NCI-H1436 (cell line): ENCODE measurements at regions not wholly inside any gene's neighbourhood (a gene's known extent, or its start where the extent isn't known, plus 50 kb on each side); places are given as distances from the start of the nearest gene placed in this dataset.

ENCODE experiments used
- DNase-seq: peaks from one replicate; lab custom pipeline; 2025; lab: John Stamatoyannopoulos, UW

DNA sequence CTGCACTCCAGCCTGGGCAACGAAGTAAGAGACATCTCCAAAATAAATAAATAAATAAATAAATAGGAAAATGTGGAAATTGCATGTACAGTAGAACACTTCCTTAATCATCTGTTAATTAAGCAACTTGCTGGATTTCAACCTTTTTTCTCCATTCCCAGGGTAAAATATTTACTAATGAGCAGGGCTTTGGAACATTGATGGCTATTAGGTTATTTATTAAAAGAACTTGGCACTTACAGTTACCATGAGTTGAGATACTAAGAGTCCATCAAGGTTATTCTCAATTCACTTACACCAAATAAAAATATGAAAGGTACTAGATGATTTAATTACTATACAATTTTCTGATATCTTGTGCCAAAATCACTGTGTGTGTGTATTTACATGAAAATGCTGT, 607.1 kb downstream of the PCDH18 start:
- no peak for DNase-seq

DNA sequence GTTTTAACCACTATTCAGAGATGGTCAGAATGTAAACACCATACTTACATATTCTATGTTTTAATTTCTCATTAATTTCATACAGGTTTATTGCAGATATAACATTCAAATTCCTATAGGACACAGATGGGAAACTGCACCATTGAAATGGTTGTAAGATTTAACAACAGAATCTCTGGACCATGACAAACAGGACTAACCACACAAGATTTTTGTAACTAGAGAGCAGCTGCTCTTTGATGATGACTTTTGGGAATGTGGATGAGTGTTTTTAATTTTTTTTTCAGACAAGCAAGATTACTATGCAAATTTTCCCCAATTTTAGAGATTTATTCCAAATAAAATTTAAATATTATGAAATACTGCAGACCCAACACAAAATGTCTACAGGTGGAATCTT, 610.2 kb downstream of the PCDH18 start:
- no peak for DNase-seq

DNA sequence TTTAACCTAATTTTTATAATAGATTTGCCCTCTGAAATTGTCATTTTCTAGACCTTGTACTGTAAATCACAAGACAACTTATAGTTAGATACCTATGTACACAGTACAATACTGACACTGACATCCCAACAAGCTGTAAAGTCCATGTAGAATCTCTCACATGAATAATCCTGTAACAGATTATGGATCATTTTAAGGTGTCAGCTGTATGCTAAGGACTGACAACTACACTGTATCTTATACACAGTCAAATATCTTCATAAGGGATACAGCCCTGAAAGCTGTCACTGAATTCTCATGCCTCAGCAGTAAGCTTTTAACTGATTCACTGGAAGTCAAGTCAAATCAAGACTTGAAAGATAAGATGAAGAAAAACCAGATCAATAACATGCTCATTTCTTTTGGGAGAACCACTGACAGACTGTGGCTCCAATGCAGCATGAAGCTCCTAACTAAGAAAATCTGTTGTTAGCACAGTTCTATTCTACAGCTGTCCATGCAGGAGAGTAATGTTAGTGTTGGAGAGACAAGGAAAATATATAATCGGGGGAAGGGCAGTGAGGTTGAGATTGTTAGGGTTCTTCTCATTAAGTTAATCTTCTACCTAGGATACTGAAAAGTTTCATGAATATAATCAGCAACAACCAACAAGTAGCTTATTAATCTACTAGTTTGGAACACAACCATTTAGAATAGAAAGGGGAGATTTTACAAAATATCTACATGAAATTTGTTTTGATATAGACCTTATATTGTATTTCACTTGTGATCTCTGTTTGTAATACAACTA, 612.0 kb downstream of the PCDH18 start:
- DNase-seq, result no peak

DNA sequence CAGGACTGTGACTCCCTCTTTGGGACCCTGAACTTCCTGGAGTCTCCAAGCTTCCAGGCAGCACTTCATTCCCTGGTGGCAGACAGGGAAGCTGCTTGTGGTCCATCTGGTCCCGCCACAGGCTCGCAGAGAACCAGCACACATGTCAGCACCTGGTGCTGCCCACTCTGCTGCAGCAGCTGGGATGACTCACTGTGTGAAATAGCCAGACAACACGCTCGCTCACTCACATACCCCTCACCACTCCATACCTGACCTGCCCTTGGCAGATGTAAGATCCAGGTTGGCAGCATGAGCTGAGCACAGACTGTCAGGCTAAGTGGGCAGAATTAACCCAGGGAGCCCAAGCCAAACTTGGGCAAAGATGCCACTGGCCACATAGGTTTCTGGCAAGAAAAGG, 613.5 kb downstream of the PCDH18 start:
- no peak for DNase-seq

DNA sequence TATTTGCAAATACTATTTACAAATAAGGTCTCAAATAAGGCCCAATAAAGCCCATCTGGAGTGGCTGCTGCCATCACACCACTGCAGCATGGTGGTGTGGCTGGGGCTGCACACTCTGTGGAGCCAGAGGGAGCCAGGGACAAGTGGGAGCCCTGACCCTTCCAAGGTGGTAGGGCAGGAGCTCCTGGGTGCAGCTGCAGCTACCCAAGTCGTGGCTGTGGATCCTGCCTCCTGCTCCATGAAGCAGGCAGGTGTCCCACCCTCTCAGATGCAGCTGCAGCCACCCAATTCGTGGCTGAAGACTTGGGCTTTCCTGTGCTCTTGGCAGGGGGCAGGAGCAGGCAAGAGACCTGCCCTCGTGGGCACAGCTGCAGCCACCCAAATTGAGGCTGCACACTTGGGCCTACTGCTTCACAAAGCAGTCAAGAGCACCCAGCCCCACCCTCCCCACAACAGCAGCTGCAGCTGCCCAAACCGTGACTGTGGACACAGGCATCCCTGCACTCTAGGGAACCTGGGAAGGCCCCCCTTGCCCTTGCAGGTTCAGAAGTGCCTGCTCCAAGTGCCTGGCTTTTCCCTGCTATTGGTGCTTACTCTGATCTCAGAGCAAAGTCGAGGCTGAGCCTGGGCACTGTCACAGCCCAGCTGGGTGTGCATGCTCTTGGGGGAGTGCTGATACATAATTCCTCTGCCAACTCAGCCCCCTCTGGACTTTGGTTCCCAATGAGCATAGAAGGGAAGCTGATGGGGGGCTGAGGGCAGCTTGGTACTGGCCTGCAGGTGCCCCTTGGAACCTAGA, 614.8 kb downstream of the PCDH18 start:
- no peak for DNase-seq

DNA sequence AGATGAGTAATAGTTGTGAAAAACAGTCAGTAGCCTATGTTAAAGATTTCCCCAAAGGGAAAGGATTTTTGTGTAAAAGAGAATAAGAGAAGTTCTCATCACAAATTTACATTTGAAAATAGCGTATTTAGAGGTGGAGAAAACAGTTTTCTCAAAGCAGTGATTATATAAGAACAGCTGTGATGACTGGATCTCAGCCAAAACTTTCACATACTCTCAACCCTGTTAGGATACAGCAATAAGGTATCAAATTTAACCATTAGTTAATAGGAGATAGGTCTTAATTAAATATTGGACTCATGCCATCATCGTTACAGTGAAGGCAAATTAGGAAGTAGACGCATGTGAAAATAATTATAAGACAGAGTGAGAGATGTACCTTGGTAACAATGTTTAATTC, 622.7 kb downstream of the PCDH18 start:
- peak; percentile 36 for DNase-seq

DNA sequence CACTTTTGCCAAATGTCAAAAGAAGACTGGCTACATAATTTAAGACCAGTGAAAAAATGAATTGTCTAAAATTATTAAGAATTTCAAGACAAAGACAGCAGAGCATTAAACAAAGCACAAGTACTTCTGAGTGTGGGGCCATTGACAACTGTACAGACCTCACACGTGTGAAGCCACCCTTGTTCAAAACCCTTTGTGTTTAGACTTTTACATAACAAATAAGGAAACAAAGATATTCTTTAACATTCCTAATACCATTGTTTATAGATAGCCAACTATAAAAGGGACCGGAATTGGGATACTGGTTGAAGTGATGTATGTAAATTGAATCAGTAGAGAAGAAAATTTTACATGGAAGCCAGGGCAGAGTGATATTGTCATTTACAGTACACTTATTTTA, 624.2 kb downstream of the PCDH18 start:
- DNase-seq, result no peak

DNA sequence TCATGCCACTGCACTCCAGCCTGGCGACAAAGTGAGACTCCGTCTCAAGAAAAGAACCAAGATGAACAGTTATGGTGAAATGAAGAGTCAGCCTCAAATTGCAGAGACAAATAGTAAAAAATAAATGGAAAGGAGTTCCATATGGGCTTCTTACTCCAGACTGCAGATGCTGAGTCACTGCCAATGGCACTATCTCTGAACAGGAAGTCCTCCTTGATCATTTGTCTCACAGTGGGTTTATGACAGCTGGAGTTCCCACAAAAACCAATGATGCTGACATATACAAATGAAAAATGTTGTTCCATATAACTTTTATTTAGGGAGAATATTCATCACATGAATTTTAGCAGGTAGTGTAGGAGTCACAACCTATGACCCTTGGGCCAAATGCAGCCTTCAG, 631.6 kb downstream of the PCDH18 start:
- no peak for DNase-seq

DNA sequence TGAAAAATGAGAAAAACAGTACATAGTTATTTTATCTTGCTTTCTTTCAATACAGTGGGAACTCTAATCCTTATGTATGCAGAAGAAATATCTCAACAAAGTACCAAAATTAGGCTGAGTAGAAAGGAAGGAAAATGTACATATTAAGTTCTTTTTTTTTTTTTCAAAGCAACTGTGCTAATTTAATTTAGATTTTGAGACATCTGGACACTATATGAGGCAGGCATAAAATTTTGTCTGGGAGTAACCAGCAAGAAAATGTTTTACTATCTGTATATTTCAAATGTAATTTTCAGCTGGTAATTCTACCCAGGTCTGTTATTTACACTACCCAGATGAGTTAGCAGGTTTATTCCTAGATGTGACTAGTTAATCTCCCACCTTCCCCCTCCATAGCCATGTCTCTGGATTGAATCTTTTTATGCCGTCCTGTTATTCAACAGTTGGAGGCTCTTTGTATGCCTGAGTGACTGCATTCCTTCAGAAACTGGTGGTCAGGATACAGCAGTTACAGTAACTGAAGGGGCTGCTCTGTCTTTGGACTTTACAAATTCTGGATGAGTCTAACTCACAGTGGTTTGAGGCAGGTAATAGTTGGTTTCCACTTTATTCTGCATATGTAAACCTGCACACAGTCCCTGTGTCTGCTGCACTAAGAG, 633.6 kb downstream of the PCDH18 start:
- DNase-seq, result no peak

DNA sequence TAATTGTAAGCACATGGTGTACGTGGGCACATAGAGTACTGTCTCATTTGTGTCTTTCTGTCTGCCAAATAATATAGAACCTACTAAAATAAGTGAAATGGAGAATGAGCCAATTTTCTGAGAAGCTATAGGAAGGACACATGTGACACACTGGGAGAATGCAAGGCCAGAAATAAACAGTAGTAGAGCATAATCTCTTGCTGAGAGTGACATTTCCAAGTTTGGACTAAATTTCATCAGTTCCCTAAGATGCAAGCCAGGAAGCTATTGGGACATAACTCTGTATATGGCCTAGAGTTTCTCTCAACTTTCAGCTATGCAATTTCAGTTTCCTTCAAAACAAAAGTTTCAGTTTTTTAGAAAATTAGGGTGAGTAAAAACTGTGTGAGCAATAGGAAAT, 638.7 kb downstream of the PCDH18 start:
- DNase-seq, result no peak

DNA sequence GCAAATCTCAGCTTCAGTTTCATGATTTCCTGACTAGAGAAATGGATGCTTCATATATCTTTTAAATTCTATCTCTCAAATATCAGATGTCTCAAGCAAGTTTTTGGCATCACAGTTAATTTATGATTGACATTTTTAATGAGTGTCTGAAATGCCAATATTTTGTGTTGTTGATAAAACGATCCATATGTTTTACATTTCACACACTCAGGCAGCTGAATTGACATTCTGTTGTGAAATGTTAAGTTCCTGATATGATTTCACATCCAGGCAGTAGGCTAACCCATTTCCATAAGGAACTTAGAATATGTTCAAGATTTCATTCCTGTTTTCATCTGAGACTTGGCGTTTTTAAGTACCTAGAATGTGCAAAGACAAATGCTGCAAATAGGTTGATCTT, 650.6 kb downstream of the PCDH18 start:
- no peak for DNase-seq

DNA sequence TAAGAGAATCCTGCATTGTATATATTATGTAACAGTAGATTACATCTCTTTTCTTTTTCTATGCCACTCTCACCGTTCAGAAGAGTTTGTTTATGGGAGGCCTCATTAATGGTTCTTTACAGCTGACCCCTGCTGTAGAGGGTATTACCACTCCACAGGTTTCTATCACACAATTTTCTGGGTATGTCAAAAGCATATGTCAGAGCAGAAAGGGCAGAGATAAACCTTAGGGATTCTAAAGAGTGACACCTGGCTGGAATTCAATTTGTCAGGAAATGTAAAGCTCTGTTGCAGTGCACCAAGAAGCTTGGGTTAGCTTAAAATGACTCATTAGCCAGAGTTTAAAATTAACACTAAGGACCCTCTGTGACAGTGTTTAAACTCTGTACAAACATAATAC, 658.7 kb downstream of the PCDH18 start:
- no peak for DNase-seq

DNA sequence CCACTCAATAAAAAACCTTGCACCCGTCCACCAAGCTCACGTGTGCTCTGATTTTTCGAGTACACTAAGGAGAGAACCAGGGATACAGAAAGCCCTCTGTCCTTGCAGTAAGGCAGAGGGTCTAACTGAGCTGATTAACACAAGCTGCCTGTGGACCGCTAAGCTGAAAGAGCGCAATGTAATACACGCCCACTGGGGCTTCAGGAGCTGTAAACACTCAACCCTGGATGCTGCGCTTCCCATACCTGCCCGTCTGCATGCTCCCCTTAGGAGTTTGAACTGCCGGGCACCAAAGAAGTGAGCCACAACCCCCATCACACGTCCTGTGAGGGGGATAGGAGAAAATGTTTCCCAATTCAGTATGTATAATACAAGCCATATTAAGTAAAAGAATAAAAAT, 664.8 kb downstream of the PCDH18 start:
- DNase-seq, result no peak

DNA sequence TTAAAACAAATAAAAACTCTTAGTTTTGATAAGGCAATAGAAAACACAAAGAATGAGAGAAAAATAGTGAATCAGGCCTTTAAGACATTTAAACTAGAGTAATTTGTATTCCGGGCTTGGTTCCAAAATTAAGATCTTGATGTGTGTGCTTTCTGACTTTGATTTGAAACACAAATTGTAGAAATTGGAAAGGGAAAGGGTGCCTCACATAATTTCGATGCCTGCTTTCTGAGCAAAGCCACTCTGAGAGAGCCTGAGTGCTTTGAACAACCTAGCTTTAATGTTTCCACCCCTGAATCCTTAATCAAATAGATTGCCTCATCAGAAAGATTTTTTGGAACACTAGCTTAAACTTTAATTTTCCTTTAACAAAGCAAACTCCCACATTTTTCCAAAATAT, 666.8 kb downstream of the PCDH18 start:
- no peak for DNase-seq

DNA sequence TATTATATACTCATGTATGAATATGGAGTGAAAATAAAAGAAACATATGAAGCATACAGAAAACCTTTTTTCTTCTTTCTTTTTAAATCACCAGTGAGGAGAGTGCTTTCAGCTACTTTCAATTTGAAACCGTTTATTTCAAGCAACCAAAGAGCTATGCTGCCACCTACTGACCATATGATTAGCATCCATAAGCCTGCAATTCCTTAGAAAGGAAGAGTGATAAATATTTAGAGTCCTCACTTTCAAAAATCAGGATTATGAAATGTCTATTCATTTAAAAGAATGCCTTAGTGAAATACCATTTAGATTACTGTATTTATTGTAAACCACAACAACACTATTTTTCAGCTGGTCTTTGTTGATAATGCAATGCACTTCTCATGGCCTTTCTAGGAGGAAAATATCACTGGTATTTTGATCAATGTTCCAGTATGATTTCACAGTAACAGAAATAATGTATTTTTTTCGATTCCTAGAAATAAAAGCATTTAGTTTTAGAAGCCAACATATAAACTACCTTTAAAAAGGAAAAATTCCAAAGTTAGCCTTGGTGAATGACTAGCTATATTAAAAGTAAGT, 667.6 kb downstream of the PCDH18 start:
- DNase-seq, result peak; percentile 64

DNA sequence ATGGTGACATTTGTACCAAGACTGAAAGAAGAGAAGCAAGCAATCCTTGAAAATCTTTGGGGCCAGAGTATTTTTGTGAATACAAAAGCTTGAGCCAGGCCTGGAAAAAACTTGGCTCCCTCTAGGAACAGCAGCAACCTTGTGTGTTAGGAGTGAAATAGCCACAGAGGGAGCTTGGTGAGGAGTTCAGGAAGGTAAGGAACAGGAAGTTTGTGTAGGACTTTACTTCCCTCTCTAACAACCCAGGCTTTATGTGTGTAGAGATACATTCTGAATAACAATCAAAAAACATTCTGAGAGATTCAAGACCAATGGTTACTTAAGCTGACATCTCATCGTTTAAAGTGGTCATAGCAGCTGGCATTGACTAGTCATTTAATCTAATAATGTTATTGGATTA, 668.5 kb downstream of the PCDH18 start:
- DNase-seq, result no peak

DNA sequence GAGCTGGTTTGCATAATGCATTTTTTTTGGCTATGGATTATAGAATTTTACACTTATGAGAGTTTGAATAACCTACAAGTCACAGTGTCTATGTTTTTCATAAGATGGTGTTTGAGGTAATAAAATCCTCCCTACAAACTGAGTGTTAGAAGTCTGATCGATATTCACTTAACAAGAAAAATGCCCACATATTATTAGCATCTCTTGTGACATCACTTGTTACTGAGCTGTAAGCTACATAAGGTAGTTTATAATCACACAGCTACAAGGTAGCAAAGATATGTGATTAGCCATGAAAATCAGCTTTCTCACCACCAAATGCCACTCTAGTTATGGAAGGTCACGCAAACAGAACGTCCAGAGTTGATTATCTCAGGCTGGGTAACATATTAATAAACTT, 669.6 kb downstream of the PCDH18 start:
- no peak for DNase-seq

DNA sequence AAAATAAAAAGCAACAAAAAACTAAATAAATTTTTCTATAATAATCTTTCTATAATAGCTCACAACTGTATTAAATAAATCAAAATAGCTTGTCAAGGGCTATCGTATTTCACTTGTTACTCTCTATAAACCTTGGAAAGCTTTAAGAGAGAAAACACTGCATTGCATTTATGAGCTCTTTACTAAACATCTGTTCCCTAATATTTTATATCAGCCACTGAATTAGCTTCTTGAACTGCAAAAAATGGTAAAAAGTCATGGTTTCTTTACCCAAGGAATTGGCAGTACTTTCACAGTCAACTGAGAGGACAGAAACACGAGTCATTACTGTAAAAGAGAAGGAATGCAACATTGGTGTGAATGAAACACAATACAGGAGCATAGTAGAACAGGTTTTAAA, 671.2 kb downstream of the PCDH18 start:
- no peak for DNase-seq

DNA sequence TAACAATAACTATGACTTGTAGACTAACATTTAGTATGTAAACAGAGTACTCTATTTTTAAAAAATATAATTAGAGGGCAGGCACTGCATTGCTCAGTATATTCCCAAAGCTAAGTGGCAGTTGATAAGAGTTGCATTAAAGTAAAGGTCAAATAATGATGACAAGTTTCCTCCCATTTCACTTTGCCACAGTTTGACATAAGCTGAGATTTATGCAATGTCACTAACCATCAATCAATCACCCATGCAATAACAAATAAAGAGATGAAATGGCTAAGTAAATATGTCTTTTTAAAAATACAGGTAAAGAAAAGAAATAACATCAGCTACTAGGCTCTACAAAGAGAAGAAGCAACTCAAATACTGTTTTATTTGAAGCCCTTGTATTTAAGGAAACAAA, 673.4 kb downstream of the PCDH18 start:
- no peak for DNase-seq

DNA sequence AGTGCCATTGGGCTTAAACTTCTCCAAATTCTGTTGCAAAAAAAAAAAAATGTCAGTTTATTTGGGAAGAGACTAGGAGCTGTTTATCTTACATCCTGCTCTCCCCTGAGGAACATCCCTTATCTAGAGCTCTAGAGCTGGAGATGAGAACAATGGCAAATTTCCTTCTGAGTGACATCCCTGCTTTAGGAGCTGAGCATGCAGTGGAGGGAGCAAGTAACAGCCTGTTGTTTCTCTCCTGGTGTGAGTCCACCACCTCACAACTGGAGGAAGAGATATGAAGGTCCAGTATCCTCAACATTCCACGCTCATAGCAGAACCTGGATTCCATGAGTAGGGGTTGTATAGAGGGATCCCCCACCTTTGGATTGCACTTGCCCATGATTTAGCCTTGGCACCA, 676.4 kb downstream of the PCDH18 start:
- DNase-seq, result no peak

DNA sequence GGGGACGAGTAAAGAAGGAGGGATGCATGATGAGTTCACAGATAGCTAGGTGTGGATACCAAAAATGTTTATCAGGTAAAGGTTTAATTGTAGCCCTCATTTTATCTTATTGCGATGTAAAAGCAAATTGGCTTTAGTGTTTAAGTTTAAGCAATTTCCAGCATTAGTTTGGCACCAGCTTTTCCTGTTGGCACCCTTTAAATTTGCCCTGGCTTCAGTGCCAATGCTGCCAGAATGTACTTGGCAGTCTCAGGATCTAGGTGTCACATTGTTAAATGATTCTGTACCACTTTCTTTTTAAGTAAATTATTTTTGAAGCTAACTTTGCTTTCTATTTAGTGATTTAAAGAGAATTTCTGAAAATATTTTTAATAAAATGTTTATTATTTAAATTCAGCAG, 681.8 kb downstream of the PCDH18 start:
- DNase-seq, result no peak

DNA sequence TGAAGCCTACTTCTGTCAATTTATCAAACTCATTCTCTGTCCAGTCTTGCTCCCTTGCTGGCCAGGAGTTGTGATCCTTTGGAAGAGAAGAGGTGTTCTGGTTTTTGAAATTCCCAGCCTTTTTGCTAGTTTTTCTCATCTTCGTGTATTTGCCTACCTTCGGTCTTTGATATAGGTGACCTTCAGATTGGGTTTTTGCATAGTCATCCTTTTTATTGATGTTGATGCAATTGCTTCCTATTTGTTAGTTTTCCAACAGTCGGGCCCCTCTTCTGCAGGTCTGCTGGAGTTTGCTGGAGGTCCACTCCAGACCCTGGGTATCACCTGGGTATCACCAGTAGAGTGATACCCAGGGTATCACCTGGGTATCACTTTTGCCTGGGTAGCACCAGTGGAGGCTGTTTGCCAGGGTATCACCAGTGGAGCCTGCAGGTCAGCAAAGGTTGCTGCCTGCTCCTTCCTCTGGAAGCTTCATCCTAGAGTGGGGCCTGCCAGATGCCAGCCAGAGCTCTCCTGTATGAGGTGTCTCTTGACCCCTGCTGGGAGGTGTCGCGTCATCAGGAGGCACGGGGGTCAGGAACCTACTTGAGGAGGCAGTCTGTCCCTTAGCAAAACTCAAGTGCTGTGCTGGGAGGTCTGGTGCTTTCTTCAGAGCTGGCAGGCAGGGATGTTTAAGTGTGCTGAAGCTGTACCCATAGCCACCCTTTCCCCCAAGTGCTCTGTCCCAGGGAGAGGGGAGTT, 684.2 kb downstream of the PCDH18 start:
- no peak for DNase-seq
